8988T (cell line): ENCODE measurements at regions not wholly inside any gene's neighbourhood (a gene's known extent, or its start where the extent isn't known, plus 50 kb on each side); places are given as distances from the start of the nearest gene placed in this dataset.
"Not testable (repeated sequence)": the region's sequence is repeated elsewhere in the genome, so short reads cannot be mapped to it uniquely, and the experiment has no call there.

Experiments used
- DNase-seq: peaks from one replicate; pipeline ENCODE4 v3.0.0; 2011

DNA sequence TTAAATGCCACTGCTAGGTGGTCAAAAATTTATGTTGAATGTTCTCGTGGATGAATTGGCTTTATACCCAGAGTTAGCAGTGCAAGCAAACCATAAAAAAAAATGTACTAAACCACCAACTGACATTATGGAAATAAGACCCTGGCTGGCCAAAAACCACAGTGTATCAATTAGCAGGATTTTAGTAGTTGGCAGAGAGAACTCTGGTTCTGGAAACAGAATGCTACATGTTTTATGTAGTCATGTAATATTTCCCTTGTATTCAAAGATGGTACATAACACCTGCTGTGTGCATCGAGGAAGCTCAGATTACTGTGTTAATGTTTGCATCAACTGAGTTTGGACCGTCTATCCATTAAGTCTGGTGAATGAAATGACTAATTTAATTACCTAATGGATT, 618.5 kb downstream of the CCSER2 start:
- no peak for DNase-seq

DNA sequence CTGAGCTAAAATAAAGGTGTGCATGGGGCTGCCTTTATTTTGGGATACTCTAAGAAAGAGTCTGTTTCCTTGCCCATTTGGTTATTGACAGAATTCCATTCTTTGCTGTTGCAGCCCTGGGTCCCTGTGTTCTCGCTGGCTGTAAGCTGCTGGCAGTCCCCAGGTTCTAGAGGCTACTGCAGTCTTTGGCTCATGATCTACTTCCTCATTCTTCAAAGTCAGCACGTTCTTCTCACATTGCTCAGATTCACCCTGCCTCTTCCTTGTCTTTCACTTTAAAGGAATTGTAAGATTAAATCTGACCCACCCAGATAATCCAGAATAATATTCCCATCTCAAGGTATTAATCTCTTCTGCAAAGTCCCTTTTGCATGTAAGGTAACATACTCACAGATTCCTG, 620.3 kb downstream of the CCSER2 start:
- no peak for DNase-seq

DNA sequence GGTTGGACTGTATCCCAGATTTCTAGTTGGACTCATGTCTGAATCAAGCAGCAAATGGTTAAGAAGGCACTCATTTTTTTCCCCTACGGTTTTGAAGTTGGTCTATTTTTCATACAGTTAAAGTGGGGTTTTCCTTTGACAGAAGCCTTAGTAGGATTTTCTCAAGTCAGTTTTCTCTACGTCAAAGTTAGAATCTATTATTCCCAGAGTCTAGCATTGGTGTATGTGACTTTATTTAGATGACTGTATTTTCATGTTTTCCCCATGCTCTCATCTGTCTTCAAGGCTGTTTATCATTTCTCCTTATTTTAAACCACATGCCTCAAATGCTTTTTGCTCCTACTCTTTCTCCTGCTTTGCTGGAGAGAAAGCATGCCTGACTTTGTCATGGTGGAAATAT, 623.2 kb downstream of the CCSER2 start:
- no peak for DNase-seq

DNA sequence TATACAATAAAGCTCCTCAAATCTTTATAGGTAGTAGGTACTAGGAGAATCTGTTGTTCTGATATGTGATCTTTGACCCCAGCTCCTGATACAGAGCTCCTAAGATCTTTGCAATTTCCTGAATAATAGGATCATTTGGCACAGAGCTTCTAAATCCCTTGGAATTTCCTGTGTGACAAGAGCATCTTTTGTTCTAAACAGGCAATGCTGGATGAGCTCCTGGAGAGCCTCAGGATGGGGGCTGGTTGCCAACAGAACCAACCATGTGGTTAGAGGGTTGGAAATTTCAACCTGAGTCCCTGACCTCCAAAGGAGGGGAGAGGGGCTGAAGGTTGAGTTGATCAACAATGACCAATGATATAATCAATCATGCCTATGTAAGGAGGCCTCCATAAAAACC, 629.0 kb downstream of the CCSER2 start:
- DNase-seq: no peak

DNA sequence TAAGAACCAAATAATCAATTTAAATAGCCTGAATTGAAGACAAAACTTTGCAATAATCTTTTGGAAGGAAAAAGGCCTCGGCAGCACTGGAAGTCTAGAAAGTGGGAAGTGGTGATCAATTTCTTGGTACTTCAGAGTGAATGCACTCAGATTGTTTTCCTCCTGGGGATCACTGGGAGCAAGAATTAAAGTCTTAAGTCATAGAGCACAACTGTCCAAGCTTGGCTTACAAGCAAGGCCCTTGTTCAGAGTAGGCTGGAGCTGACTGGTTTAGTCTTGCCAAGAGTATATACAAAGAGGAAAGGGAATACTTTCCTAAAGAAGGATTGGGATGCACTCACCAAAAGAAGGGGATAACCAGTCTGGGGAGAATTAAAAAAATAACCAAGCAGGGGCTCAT, 637.1 kb downstream of the CCSER2 start:
- no peak for DNase-seq

DNA sequence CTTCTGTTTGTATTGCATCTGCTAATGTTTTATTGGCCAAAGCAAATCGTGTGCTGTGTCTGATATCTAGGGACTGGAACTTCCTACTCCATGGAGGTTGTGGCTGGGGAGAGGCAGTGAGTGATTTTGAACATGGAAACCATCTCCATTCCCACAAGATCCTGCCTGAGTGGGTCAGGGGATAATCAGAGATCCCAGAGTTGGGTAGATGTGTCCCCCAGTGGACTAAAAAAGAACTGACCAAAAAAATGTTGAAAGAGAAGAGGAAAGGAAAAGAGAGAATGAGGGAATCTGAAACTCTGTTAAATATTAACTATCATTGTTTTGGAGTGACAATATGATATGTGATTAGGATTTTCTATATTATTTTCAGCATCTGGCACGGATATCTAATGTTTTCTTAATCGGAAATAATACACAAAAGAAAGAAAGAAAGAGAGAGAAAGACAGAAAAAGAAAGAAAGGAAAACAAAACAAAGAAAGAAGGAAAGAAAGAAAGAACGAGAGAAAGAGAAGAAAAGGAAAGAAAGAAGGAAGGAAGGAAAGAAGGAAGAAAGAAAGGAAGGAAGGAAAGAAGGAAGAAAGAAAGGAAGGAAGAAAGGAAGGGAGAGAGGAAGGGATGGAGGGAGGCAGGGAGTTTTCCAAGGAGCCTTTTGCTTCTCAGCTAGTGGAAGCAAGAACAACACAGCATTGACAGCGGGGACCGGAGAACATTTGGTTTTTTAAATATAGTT, 638.5 kb downstream of the CCSER2 start:
- no peak for DNase-seq

DNA sequence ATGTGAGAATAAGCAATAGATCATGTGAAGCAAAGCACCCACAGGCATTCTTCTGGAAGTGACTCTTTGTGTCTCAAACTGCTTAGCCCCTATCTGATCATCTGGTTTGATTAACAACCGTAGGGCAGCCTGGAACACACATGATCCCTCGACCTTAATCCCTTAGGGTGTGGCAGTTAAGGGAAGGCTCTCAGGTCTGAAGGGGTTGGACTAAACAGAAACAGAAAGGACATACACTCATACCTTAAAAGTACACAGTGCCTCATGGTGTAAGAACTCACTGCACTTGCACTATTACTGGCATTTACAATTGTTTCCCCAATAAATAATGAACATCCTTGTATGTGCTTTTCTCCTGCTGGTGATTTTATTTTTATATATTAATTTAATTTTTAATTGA, 640.9 kb downstream of the CCSER2 start:
- DNase-seq: not testable (repeated sequence)

DNA sequence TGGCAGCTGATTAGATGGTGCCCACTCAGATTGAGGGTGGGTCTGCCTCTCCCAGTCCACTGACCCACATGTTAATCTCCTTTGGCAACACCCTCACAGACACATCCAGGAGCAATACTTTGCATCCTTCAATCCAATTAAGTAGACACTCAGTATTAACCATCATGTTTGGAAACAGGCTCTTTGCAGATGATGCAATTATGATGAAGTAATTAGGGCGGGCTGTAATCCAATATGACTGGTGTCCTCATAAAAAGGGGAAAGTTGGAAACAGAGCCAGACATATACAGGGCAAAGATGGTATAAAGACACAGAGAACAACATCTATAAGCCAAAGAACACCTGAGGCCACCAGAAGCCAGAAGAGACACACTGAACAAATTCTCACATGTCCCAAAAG, 658.6 kb downstream of the CCSER2 start:
- no peak for DNase-seq

DNA sequence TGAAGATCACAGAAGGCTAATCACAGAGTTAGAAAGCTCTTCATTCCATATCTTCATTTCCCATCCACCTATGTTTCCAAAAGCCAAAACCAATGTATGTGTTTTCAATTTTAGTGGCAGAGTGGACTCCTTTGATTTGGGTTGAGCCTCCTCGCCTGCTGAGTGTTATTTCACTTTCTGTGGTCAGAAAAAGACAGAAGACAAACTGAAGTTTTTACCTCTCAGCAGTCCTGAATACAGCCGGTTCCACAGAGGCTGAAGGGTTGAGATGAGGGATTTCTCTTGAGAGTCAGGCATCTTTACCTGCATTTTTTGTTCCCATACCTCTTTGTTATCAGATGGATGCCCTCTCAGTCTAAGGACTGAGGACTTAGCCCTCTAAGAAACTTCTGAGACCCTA, 659.6 kb downstream of the CCSER2 start:
- no peak for DNase-seq

DNA sequence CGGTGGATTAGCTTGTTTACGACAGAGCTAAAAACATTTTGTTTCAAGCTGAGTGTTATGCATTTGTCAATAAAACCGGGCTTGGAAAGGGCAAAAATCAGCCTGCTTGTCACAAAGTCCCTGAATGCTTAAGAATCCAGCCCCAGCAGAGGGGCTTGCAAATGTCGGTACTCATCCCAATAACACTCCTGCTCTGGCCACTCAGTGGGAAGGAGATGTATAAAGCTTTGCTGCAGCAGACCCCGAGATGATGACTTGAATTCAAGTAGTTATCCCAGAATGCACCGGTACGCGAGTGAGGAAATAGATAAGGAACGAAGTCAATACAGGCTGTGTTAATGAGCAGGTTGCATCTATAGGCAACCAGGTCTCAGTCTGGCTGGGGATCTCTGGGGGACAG, 662.3 kb downstream of the CCSER2 start:
- DNase-seq: no peak

DNA sequence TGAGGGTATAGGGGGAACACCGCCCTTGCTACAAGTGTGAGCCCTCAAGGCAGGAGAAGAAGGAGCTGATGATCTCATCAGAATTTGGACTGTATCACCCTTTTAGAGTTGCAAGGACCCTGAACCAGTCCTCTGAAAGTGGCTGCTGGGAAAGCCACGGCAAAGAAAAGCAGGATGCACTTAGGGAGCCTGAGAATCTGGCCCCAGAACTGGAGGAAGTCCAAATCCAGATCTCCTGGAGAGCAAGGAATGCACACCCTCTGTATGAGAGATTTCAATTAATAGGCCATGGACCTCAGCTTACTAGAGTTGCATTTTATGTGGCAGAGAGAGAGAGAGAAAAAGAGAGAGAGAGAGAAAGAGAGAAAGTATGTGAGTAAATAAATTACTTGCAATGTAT, 662.9 kb downstream of the CCSER2 start:
- DNase-seq: no peak

DNA sequence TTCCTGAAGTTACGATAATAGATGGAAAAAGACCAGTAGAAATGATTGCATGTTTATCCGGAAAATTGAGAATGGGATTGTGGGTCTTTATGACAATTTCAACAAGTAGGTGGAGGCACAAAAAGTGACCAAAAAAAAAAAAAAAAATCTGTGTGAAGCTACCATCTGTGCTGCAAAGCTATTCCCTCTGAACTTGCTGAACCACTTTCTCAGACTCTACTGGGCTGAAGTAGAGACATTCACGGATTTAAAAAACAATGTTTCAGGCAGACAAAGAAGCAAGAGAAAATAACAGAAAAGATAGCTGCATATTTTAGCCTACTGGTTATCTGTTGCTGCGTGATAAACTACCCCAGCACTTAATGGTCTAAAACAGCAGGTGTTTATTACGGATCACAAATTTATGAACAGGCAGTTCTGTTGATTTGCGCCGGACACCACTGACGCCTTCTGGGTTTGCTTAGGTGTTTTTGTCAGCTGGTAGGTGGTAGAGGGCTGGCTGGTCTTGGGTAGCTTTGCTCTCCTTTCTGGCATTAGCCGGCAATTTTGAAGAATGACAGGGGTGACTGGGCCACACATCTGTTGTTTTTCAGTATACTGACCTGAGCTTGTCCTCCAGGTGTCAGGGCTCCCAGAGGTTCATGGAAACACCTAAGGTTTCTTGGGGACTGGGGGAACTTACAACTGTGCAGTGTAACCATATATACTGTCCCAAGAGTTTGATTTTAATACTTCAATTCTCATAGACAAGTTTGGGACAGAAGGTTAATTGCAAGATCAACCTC, 665.1 kb downstream of the CCSER2 start:
- DNase-seq: no peak

DNA sequence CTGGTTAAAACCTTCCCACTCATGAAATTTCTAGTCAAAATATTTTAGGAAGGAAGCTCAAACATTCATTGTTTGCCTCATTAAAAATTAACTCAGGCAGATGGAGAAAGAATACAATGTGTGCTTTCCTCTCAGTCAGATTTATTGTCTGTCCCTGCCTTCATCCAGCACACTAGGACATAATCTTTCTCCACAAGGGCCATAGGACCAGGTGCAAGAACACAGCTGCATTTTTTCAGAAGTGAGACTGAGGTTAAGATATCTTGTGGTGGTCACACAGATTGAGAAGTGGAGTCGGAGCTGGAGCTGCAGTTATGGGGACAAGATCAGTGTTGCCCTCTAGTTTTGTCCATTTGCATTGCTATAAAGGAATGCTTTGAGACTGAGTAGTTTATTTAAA, 666.3 kb downstream of the CCSER2 start:
- no peak for DNase-seq

DNA sequence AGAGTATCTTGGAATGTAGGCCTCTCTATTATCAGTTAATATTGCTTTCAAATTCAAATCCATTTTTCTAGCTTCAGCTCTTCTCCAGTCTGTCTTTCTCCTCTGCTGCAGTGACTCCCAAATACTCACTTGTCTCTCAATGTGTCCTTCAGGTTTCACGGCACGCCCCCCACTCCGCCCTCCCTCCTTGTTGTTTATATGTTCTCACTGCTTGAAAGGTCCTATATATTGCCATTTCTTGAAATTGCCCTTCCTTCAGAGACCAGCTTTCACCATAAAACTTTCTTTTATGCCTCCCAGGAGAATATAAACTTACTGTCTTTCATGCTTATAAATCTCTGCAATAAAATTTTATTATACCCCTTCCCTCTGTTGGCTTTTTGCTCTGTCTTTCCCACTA, 668.2 kb downstream of the CCSER2 start:
- no peak for DNase-seq

DNA sequence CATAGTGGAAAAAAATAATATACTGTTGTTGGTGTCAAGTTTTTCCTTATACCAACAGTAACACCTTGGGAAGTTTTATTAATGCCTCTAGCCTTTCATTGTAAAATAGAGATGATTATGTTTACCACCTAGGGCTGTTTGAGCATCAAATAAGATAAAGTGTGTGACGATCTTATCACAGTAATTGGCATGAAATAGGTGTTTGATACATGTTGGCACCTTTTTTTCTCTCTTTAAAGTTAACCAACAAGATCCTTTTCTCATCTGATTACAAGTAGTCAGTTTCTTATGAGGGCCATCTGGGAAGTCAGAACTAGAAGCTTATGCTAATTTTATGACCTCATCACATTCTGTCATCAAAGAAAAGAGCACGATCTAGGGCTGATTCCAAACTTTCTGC, 669.5 kb downstream of the CCSER2 start:
- no peak for DNase-seq

DNA sequence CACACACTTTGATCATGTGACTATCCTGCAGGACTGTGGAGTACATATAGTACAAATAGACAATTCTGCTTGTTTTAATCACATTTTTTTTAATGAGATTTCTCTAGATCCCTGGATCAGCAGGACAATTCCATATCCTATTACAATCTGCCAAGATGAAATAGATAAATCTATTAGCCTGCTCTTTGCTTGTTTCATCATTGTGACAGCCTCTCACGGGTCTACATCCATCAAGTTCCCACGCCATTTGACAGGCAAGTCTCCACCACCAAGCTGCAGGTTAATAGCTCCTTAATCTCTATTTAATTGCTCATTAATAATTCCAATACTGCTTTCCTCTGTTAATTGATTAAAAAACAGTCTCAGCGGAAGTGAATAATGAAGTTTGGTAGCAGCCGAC, 671.5 kb downstream of the CCSER2 start:
- DNase-seq: no peak

DNA sequence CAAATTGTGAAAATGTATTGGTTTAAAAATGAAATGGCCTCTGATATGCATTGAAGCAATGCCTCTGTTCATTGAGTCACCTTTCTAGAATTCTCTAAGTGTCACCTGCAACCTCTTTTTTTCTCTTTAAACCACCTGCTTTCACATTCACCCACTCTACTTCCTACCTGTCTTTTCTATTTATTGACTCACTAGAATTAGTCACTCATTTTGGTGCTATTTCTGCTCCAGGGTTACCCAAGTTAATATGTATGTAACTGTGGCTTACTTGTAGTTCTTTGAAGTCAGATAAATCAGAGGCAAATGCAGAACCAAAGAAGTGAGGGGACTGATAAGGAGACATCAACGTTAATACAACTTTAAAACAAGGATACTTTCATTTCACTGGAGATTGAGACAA, 674.7 kb downstream of the CCSER2 start:
- DNase-seq: no peak

DNA sequence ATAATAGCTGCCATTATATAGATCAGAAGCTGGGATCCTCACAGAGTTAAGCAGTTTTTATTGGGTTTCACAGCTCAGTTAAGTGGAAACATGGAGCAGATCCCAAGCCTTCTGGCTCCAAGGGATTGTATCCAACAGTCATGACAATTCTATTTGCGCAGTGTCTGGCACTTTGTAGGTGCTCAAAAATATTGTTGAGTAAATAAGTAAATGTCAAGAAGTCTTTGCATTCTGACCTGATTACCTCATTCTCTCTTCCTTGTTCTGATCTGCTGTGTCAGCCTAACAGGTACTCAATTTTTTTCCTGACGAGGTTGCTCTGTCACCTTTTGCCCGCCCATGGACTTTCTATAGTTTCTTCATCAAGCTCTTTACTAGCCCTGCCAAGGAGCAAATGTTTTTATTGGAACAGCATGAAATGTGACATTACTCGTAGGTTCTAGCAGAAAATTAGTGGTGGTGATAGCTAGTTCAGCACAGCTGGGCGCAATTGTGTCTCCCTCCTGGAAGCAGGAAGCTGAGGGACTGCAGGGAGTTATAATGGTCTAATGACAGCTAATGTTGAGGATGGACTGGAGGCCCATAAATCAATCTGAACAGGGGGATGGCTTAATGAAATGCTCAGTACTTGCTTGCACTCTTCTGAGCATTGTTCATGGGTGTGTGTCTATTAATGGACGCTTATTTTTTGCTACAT, 680.2 kb downstream of the CCSER2 start:
- DNase-seq: no peak

DNA sequence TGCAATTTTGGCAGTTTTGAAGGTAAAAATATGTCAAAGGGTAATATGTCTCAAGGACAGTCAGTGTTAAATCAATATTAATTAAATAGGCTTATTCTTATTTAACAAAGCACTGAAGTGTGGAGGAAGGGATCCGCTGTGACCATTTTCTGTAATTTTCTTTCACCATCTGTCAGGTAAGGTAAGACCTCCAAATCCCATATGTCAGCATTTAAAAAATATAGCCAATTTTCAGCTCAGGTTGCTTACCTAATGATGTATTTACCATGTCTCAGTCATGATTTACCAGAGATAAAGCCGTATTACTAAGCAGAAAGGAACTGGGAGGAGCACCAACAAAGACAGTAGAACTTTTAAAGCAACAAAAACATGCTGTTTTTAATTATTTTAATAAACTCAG, 683.9 kb downstream of the CCSER2 start:
- no peak for DNase-seq

DNA sequence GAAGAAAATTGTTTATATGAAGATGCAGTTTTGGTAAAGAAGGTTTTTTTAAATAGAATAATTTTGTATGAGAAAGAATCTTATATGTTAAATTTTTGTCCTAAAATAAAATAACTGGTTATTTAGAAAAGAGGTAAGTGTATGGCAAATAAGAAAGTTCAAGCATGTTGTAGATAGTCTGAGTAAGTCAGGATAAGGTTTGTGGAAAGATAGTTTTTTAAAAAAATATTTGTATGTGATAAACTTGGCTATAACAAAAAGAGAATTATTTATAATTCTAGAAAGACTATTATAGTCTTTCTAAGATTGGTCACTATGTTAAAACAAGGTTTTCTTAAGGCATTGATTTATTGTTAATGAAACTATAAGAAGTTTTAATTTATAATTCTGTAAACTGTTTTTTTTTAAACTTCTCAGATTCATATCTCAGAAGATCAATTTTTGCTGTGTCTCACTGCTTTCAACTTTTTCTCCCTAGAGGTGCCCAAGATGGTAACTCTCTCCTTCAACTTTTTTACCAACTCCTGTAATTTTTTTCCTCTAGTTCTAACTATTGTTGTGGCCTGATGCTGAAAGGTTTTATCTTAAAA, 698.6 kb downstream of the CCSER2 start:
- no peak for DNase-seq

DNA sequence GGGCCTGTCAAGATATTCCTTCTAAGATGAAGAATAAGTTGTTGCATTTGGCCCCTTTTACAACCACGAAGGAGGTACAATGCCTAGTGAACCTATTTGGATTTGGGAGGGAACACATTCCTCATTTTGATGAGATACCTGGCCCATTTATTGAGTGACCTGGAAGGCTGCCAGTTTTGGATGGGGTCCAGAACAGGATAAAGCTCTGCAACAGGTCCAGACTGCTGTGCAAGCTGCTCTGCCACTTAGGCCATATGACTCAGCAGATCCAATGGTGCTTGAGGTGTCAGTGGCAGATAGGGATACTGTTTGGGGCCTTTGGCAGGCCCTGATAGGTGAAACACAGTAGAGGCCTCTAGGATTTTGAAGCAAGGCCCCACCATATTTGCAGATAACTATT, 704.6 kb downstream of the CCSER2 start:
- DNase-seq: no peak

DNA sequence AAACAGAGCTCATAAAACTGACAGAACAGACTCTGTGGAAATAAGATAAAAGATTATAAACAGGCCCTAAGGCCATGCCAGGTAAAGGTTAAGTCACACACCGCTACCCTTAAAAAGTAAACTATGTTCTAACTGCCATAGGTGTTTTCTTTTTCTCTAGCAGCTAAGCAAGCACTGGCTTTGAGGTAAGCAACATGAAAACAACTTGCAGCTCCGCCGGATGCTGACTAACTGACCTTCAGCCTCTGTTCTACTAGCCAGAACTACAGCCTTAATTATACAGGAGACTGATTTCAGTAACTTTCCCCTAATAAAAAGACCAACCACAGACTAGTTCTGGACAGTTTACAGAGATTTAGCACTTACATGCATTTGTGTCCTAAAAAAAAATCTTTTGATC, 708.3 kb downstream of the CCSER2 start:
- DNase-seq: no peak

DNA sequence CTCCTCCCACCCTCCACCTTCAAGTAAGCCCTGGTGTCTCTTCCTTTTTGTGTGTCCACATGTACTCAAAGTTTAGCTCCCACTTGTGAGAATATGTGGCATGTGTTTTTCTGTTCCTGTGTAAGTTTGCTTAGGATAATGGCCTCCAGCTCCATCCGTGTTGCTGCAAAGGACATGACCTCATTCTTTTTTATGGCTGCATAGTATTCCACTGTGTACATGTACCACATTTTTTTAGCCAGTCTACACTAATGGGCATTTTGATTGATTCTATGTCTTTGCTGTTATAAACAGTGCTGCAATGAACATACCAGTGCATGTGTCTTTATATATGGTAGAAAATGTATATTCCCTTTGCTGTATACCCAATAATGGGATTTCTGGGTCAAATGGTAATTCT, 710.9 kb downstream of the CCSER2 start:
- no peak for DNase-seq

DNA sequence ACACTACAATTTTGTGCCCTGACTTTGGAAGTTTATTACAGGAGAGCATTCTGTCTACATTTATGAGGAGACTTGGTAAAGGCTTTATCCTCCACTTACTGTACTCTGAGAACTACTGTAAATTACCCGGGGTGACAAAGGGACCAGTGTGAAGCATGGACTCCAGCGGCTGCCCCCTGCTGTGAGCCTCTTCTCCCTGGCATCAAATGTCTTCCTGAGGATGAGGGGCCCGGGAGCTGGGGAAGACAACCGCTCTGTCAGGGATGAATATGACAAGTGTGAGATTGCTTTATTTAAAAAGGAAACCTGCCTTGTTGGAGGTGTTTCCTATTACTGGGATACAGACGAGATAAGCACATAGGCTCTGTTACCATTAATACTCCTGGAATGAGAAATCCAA, 714.8 kb downstream of the CCSER2 start:
- DNase-seq: no peak
